HG03103 (cell line): ENCODE measurements at regions not wholly inside any gene's neighbourhood (a gene's known extent, or its start where the extent isn't known, plus 50 kb on each side); places are given as distances from the start of the nearest gene placed in this dataset.
"Not testable (repeated sequence)": the region's sequence is repeated elsewhere in the genome, so short reads cannot be mapped to it uniquely, and the experiment has no call there.

Experiments
- ATAC-seq: cut with Tn5 transposase; IDR thresholded peaks from one replicate; pipeline ENCODE4 v1.9.1; 2021; ENCODE audit warnings: low read depth; ENCODE audit not compliant: unreplicated experiment

DNA sequence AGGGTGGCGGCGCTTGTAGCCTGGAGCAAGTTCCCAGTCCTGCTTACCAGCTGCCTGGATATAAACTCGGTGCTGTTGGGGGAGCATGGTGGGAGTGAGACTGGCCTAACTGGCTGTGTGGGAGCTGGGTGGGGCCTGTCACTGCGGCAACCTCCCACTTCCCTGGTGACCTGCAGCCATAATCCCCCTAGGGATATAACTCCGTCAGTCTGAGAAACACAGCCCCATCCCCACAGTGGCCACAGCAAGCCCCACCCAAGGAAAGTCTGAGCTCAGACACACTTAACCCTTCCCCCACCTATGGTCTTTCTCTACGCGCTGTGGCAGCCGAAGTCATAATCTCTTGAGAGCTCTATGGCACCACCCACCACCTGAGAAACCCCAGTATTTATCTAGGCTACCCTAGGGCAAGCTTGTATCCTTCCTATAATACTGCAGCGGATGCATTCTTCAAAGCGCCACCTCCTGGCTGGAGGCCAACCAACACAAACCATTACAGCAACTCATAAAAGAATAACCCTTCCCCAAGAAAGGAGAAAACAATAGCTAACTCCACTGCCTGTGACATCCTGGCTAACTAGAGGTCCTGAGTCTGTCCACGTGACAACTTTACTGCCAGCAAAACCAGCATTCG lies 57.4 kb downstream of the ZNF648 start:
- ATAC-seq: no peak

DNA sequence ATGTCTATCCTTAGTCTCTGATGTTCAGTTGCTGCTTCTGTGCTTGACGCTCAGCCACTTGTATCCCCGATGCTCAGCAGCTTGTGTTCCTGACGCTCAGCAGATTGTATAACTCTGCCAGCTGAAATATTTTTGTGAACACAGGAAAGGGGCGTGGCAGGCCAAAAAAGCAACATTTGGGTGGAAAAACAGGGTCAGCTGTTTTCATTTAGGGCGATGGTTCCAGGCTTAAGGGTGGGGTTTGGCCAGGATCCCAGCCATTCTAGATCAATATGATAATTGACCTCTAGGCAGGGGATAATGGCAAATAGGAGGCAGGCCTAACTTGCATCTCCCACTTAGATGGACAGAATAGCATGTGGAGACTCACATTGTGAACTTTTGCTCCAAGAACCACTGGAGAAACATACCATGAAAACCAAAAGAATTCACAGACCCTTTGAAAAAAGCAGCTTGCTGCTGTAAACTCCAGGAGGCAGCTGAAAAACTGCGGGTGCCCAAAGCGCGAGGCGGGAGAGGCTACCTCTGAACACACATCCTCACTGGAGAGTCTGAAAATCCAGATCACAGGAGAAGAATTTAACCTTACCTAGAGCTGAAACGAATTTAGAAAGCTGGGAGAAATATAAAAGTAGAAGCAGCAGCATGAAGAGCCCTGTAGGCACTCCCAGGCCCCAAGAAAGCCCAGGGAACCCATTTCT lies 58.3 kb downstream of the ZNF648 start:
- no peak for ATAC-seq

DNA sequence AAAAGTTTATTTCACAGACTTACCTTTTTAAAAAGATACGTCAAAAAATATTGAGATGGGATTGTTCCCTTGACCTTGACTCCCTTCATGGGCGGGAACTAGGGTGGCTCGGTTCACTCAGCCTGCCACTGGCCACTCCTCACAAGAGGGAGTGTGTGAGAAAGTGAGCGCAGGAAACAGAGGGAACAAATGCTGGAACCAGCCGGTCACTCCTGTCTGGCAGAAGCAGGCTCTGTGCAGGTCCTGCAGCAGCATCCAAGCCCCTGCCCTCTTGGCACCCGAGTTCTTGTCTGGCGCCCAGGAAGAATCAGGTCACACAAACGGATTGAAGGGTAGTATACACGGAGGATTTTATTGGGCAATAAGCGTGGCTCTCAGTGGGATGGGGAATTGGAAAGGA lies 58.9 kb downstream of the ZNF648 start:
- no peak for ATAC-seq

DNA sequence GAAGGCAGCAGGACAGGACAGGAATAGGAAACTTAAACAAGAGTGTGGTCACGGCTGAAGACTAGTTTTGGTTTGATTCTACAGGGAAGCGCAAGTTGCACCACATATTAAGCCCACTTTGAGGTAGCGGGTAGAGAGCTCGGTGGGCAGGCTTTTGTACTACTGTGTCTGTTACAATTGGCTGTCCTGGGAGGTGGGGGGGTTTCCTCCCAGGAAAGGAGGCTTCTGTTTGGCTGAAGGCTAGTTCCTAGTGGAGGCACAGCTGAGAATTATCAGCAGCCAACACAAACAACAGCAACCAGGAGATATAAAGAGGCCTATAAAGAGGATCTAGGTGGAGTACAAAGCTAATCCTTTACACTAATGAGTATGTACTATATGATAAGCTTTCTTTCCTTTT lies 62.7 kb downstream of the ZNF648 start:
- no peak for ATAC-seq

DNA sequence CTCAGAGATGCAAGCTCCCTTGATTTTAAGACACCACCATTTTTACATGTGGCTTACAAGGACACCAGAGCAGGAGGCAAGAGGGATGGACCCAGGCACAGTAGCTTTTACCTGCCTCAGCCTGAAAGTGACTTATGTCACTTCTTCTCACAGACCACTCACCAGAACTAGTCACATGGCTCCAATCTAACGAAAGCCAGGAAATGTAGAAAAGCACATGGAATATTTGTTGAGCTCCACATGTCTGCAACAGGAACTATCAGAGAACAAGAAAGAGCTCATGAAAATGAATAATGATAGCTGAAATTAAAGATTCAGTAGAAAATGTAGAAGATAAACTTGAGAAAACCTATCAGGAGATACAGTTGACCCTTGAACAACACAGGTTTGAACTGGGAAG lies 69.4 kb downstream of the ZNF648 start:
- no peak for ATAC-seq

DNA sequence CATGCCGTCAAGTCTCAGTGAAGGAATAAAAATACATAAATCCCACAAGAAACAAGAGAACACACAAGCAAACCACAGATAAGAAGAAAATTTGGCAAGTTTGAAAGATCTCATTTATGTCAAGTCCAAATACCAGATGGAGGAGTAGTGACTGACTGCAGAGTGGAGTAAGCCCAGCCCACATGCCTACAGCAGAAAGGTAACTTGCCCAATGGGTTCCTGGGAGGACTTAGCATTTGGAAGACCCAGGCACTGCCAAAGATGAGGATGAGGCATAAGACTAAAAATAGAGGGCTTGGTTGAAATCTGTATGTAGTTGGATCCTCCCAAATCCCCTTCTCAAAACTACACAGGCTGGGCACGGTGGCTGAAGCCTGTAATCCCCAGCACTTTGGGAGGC lies 70.8 kb downstream of the ZNF648 start:
- no peak for ATAC-seq

DNA sequence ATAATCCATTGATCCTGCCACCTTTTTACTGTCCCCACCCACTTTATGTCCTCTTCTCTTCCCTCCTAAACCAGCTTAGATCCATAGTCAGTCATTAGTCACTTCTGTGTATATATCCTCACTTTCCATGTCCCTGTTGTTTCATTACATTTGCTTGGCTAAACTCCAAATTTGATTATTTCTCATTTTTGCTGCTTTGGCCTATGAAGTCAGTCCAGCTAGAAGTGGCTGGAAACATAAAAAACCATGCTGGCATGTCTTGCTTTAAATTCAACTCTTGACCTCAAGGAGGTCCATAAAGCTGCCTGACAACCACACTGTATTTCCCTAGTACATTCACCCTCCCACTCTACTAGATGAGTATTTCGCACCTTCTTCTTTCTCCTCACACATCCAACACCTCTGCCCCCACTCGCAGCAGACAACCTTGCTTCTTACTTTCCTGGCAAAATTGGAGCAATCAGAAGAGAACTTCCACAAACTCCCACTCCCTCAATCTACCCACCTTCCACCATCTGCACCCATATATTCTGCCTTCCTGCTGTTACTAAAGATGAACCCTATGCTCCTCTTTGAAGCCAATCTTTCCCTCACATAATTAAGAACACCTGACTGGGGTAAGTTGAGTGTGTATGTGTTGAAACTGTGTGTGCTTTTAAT lies 72.1 kb downstream of the ZNF648 start:
- ATAC-seq: no peak

DNA sequence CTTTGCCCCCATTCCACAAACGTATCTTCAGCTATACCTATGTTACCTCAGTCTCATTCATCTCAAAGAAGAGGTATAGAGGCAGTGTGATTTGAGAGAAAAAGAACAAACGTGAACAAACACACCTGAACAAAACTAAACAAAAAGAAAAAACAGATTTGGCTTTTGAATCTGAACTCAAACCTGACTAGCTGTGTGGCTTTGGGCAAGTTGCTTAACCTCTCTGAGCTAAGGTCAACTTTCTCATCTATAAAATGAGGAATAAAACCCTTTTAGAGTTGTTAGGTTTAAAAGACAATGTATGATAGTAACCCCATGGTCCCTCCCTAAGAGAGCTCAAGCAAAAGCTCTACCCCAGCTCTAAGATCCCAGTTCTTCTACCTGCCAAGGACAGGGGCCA lies 73.5 kb downstream of the ZNF648 start:
- no peak for ATAC-seq

DNA sequence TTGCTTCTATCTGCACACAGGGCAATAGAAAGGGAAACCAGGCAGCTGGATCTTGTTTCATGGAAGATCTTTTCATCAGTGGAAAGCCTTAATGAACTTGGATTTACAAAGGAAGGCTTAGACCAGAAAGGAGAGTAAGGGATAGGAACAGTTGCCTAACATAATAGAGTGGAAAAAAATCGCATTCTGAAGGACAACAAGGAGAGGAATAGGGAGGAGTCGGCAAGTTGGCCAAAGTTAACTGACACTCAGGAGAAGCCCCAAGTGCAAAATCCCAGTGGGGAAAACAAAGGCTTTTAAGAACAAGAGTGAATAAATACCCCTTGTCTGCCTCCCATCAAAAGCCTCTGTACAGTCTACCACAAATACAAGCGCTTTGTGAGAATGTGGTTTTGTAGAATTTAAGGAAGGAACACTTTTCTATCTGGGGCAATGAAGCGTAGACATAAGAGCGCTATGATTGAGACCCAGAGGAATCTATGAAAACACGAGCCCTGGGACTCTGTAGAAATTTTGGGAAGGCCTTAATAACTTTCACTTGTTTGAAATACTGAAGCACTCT lies 74.1 kb downstream of the ZNF648 start:
- ATAC-seq: no peak

DNA sequence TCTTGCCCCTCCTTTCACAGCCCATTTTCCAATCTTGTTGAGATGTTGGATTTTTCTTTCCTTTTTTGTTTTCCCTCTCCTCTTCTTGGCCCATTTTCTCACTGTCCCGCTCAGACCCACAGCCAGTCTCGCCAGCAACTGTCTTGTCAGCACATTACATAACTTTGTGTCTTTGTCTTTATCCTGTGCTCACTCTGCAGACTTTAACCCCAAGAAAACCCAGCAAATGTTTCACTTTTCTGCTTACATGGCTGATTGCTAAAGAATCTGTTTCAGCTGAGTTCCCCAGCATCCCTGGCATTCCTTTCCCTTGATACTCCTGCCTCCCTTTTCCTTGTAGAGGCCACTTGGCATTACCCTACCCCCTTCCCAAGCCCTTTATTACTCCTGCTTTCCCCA lies 74.6 kb downstream of the ZNF648 start:
- ATAC-seq: no peak

DNA sequence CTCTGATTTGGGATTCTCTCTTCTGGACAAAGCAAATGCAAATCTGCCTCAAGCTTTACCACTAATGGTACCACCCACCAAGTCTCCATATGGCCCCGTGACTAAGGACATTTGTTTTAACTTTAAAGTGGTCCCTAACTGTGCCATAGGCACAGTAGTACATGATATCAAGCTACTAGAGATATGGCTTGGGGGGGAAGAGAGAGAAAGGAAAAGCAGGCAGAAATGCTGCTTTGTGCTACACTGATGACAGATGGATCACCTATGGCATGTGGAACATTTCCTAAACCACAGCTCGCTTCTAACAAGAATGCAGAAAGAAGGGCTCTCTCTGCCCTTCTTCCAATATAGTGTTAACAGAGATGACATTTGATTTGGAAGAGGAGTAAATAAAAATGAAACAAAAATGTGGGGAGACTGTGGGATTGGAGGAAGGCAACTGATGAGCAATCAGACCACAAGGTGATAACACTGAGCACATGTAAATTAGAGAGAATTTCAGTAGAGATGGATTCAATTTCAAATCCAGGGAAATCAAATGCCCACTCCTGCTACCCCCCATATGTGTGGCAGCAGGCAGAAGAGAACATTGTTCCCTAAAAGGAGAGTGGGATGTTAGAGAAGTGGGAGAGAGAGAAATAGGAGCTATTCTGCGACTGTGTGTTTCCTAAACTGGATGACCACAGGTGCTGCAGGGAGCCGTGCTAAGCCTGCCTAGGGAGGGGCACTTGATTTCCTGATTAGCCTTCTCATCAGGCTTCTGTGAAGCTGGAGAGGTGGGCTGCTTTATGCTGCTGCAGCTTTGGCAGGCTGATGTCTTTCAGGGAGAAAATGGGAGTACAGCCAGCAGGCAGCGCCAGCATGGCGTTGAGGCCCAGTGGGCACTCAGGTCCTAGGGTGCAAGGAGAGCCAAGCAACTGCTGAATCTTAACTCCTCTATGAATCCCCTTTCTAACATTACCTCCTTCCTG lies 75.3 kb downstream of the ZNF648 start:
- no peak for ATAC-seq

DNA sequence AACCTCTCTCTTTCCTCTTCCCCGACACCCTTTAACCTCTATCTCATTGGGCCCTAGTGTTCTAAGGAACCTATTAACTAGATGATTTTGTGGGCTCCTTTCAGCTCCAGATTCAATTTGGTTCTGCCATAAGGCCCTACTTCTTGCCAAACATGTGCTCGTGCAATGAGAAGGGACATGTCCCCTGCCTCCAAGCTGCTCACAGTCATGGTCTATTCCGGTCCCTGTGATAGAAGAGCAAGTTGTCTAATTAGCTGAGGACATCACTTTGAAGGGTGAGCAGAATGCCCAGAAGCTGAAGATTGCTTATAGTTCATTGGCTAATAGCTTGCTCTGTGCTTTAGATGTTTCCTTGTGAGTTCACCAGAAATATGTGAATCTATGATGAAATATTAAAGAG lies 76.2 kb downstream of the ZNF648 start:
- no peak for ATAC-seq

DNA sequence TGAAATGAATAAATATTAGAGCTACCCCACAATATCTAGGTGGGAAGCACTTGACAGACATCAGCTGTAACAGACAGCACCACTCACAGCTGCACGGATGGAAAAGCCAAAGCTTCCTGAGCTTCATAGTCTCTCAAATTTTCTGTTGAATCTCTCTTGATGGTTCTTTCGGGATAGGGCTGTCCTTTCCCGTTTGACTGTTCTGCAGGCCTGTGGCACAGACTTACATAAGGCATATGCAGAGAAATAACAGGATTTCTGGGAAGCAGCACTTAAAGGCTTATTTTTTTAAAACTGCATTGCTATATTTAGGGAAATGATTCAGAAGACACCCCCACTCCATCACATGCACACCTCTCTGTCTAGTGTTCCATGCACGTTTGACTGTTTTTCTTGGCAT lies 77.5 kb downstream of the ZNF648 start:
- ATAC-seq: no peak

DNA sequence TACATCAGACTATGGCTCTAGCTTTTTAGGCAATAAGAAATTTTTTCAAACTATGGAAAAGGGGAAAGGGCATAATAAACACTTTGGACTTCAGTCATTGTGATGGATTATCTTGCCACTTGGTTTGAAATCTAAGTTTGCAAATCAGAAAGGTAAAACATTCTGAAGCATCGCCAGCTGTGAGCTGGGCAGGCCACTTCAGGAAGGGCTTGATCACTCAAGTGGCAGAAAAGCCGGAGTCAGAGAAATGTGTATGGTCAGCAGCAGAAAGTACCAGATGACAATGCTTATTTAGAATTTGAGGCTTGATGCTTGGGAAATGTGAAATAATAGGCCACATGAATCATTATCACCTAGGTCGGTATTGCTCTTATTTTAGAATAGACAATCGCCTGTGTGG lies 79.7 kb downstream of the ZNF648 start:
- ATAC-seq: no peak

DNA sequence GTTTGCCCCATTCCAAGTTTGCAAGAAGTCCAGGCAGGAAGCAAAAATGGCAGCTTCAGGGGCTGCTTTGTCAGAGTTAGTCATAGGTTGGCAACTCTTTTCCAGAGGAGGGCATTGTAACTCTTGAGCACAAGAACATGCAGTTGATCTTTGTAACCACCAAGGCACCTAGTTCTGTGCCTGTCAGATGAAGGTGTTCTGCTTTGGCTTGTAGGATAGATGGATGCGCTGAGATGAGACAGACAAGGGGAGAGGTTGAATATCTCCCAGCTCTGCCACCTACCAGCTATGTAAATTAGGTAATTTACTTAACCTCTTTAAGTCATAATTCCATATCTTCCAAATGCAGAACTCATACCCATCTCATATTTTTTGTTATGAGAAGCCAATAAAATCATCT lies 89.3 kb downstream of the ZNF648 start:
- no peak for ATAC-seq

DNA sequence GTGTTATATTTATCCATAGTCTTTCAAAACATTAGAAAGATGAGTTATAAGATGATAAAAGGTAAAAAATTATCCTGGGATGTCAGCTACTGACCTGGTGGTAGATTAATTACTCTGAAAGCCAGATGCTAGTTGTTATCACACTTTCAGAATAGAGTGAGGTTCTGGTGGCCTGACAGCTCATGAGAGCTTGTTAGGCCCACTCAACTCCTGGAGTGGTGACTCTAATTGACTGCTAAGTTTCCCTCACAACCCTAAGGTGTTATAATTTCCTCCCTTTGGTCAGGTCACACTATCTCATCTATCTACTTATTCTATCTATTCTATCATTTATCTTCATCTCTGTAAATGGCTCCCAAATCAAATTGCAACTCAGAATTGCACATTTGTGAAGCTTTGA lies 90.1 kb downstream of the ZNF648 start:
- no peak for ATAC-seq

DNA sequence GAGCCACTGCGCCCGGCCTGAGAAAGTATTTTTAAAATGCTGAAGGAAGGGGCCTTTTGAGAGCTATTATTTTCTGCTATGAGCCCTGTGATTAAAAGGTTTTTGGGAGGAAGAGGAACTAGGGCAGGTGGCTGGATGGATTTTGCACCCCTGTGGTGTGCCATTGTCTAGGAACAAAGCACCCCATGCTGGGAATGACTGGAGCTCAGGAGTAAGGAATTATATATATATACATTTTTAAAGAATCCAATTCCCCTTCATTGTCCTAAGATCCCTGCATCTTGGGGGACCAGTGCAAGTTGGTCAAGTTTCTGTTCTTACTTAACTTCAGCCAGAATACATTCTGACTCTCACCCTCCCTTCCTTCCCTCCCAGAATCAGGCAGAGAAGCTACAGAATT lies 91.6 kb downstream of the ZNF648 start:
- ATAC-seq: no peak

DNA sequence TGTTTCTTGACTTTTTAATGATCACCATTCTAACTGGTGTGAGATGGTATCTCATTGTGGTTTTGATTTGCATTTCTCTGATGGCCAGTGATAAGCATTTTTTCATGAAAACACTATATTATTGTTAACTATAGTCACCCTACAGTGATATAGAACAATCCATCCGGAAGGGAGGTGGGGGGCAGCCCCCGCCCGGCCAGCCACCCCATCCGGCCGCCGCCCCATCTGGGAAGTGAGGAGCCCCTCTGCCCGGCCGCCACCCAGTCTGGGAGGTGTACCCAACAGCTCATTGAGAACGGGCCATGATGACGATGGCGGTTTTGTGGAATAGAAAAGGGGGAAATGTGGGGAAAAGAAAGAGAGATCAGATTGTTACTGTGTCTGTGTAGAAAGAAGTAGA lies 106.8 kb downstream of the ZNF648 start:
- not testable (repeated sequence) for ATAC-seq

DNA sequence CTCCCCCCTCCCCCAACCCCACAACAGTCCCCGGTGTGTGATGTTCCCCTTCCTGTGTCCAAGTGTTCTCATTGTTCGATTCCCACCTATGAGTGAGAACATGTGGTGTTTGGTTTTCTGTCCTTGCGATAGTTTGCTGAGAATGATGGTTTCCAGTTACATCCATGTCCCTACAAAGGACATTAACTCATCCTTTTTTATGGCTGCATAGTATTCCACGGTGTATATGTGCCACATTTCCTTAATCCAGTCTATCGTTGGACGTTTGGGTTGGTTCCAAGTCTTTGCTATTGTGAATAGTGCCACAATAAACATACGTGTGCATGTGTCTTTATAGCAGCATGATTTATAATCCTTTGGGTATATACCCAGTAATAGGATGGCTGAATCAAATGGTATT lies 107.3 kb downstream of the ZNF648 start:
- not testable (repeated sequence) for ATAC-seq

DNA sequence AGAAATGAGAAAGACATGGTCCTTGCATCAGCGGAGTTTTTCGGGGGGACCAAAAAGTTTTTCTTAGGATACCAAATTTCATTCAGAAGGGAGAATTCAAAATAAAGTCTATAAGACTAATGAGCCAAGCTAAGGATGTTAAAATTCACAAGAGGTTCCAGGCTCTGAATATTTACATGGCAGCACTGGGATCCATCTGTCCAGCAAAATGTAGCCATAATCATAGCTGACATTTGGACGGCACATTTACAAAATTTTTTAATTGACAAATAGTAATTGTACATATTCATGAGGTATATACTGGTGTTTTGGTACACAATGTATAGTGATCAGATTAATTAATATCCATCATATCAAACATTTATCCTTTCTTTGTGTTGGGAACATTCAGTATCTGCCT lies 107.9 kb downstream of the ZNF648 start:
- no peak for ATAC-seq

DNA sequence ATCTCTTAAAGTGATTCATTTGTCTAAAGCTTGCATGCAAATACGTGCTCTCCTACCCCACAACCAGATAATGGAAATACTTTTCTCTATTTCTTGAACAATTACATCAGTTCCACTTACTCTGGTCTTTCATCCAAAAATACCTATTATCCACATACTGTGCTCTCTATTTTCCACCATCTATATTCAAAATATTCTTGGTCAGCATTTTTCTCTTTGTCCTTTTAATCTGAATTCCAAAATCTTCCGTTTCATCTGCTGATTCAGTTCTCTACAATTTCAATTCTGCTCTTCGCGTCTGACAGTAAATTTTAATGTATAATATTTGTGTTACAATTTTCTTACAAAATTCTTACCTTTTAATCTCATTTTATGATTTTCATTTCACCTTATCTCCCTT lies 110.3 kb downstream of the ZNF648 start:
- ATAC-seq: no peak
